ENCODE measurements at regions not wholly inside any gene's neighbourhood (a gene's known extent, or its start where the extent isn't known, plus 50 kb on each side); places are given as distances from the start of the nearest gene placed in this dataset.

DNA sequence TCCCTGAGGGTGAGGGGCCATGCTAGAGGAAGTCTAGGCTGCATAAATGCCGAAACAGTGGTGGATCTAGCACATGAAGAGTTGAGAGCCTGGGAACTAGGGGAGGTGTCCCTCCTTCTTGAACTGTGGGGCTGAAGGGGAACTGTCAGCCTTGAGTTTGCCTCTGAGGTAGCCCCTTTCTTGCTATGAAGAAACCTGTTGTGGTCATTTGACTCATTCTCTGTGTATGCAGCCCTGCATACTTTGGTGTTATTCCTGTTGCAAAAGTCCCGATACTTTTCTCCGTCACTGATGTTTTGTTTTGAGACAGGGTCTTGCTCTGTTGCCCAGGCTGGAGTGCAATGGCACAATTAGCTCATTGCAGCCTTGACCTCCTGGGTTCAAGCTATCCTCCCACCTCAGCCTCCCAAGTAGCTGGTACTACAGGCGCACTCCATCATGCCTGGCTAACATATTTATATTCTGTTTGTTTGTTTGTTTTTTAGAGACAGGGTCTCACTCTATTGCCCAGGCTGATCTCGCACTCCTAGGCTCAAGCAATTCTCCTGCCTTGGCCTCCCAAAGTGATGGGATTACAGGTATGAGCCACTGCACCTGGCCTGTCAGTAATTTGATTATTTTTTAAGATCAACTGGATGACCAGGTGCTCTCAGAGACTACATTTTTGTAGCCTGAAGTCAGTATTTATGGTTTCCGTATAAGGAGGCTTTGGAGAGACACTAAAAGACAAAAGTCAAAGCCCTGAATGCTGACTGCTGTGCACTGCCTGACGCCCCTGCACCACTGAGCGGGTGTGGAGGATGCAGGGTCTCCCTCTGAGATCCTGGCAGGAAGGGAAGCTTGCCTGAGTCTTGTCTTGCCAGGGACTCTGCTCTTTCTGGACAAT lies 86.2 kb upstream of the KCNK12 start:
- no peak for DNase-seq
- in situ Hi-C loops (cut with HindIII; ENCODE audit: low pct_ligation_motif_present, low pct_unique_long_range_greater_than_20kb, low sequenced_read_pairs) = no loop called here

DNA sequence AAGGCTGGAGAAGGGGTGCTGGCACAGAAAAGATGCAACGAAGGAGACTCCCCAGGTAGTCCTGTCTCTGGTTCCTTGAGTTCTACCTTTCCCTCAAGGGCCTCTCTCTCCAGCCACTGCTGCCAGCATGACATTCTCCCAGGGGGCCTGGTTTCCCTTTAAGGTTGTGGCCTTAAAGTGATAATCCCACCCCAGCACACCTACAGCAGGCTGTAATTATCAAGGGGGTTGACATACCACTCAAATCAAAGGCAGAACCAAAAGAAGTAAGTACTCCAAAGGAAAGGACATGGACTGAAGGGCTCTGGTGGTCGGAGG lies 84.7 kb upstream of the KCNK12 start:
- in situ Hi-C loops (cut with HindIII; ENCODE audit: low pct_ligation_motif_present, low pct_unique_long_range_greater_than_20kb, low sequenced_read_pairs) = no loop called here
- no peak for DNase-seq

DNA sequence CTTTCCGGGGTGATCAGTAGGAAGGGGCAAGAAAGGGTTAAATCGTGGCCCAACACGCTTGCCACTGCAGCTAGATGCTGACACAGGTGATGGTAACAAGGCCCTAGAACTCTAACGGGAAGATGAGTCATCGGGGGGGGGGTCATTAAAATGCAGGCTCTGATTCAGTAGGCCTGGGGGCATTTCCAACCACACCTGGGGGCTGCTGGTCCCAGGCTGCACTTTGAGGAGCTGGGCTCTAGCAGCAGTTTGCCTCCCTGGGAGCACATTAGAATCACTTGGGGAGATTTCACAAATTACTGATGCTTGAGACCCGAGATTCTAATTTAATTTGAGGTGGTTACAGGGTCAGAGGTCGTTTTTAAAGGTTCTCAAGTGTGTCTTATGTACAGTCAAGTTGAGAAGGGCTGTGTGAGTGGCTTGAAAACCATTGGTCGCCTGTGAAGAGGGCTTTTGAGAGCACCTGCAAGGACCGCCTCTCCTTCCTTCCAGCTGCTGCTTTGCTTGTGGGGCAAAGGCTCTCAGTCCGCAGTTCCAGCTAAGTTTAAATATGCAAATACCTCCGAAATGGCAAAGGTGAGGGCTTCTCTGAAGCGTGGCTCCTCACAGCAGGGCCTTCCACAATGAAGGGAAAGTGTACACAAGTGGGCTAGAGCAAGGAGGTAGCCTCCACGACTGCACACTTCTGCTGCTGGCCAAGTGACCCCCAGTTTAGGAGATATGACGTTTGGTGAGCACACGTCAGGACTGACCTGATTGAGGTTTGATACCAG lies 84.2 kb upstream of the KCNK12 start:
- DNase-seq = no peak
- in situ Hi-C loops (cut with HindIII; ENCODE audit: low pct_ligation_motif_present, low pct_unique_long_range_greater_than_20kb, low sequenced_read_pairs) = no loop called here

DNA sequence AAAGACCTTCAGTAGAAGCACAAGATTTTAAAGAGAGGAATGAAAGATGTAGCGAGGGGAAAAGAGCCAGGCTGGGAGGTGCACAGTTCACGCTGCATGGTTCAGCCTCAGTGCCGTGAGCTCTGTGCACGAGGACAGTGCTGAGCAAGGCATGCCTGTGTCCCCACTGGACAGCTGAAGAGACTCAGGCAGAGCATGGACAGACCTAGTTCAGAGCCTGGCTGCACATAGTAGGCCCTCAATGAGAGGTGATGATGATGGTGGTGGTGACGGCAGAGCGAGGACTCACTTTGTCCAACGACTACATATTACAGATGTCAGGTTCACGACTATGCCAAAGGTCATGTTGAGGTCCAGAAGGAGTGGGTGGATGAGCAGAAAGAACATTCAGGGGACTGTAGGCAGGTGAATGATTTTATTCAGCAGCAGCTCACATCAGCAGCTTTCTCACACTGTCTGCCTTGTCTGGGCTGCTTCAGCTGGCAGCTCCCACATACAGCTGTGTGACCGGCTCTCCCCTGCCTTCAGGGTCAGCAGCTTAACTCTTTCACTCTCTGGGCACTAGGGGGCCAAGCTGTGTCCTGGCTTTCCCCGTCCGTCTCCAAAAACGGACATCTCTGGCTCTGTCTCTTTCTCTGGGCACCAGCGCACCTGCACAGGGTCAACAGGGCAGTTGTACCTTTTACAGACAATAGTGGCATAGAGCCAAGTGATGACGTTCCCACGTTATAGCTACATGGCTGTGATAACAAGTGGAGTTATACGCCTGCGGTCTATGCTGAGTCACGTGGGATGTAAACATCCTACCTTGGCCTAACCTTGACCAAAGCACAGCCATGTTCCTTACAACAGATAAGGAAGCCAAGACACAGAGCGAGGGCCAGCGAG lies 83.4 kb upstream of the KCNK12 start:
- no peak for DNase-seq
- in situ Hi-C loops (cut with HindIII; ENCODE audit: low pct_ligation_motif_present, low pct_unique_long_range_greater_than_20kb, low sequenced_read_pairs) = no loop called here

DNA sequence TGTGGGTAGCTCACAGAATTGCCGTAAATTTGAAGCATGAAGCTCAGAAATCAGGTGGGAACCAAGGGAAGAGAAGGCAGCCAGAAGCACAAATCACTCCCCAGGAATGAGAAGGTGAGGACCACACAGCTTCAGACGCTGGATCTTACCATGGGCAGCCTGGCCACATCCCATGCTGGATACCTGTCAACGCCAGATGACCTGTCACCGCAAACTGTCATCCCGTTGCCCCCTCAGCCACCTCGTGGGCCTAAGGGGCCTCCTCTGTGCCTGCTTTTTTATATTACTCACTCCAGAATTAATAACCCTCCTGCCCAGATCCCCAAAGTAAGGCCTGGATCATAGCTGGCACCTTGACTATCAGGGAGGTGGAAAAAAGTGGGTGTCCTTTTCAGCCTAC lies 82.3 kb upstream of the KCNK12 start:
- DNase-seq = no peak
- in situ Hi-C loops (cut with HindIII; ENCODE audit: low pct_ligation_motif_present, low pct_unique_long_range_greater_than_20kb, low sequenced_read_pairs) = no loop called here

DNA sequence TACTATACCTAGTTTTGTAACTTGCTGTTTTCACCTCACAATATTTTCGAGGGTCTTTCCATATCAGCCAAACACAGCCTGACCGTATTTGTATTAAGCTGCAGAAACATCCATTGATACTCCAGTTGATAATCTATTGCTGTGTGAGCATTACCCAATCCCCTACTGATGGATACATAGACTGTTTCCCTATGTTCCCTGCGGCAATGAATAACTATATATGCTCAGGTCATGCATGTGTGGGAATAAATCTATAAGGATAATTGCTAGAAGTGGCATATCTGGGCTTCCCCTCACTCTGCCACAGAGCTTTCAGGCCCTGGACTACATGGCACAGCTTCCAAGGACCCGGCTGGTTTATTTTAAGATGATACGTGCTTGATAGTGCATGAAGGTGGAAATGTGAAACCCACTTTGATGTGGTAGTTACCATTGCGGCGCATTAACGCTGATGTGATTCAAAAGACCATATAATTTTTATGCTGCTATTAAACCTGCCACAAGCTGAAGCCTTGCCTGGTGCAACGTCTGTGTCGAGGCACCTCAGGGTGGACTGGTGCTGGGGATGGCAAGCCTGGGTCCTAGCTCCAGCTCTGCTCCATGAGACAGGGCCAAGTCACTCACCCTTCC lies 81.4 kb upstream of the KCNK12 start:
- in situ Hi-C loops (cut with HindIII; ENCODE audit: low pct_ligation_motif_present, low pct_unique_long_range_greater_than_20kb, low sequenced_read_pairs) = no loop called here
- no peak for DNase-seq

DNA sequence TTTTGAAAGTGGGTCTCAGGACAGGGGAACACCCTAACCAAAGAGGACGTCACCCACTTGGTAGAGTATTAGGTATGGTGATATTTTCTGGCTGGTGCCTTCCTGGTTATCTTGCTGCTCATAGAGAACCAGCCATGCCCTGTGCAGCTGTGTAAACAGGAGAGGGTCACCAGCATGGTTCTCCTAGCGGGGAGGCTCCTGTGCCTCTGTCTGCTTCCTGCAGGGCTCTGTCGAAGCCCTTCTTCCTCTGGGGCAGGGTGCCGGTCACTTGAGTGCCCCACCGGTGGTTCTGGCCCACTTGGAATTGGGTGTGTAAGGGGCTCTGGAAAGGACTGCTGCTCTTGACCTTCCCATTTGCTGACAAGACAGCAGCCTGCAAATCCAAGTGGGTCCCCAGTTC lies 80.5 kb upstream of the KCNK12 start:
- DNase-seq = no peak
- in situ Hi-C loops (cut with HindIII; ENCODE audit: low pct_ligation_motif_present, low pct_unique_long_range_greater_than_20kb, low sequenced_read_pairs) = no loop called here

DNA sequence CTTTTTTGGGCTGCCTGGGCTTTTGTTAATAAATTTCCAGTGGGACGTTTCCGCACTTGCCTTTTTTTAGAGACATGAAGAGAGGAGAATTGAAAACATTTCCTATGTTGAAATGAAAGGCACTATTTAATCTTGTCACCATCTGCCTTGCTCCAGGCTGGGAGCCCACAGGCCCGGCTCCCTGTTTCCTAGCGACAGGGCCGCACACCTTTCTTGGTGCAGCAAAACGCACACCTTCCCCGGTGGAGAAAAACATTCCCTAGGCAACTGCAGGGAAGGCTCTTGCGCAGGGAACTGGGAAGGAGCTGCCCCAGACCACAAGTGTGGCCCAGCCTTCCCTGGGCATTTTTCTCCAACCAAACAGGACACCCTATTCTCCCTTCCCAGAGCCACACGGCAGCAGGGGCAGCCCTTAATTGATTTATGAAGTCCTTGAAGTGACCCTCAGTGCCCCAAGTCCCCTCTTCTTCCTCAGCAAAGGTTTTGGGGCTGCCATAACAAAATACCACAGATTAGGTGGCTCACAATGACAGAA lies 79.3 kb upstream of the KCNK12 start:
- in situ Hi-C loops (cut with HindIII; ENCODE audit: low pct_ligation_motif_present, low pct_unique_long_range_greater_than_20kb, low sequenced_read_pairs) = no loop called here
- DNase-seq = no peak

DNA sequence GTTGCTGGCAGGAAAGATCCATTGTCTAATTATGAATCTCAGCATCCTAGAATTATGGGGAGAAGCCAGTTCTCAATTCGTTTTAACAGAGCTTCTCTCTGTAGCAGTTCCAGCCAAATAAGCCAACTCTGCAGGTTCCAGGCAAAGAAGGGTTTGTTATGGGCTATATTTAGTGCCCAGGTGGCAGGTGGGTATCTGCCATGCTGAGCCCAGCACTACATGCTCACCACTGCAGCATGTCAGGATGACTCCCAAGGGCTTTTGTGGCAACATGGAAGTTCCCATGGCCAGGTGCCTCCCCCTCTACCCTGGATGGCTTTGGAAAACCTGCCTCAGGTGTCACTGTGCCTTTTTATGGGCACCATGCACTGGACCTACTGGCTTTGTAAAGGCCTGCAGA lies 74.5 kb upstream of the KCNK12 start:
- DNase-seq = no peak

DNA sequence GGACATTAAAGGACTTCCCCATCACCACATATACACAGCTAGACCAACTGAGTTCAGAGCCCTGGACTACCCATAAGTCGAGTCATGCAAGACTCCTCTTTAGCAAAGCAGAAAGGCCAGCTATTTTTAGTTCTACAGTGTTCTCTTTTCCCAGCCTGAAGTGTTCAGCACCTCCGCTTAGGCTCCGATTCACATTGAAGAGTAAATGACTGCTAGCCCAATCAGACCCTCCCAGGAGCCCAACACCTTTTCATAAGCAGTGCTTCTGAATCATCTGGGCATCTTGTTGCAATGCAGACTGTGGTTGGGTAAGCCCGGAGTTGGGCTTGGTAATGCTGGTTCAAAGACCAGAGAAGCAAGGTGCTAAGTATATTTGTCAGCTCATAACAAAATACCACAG lies 73.6 kb upstream of the KCNK12 start:
- in situ Hi-C loops (cut with HindIII; ENCODE audit: low pct_ligation_motif_present, low pct_unique_long_range_greater_than_20kb, low sequenced_read_pairs) = no loop called here
- no peak for DNase-seq

More for the DNA sequence above, 74.5 kb upstream of the KCNK12 start:
- in situ Hi-C loops (cut with HindIII; ENCODE audit: low pct_ligation_motif_present, low pct_unique_long_range_greater_than_20kb, low sequenced_read_pairs) = no loop called here

DNA sequence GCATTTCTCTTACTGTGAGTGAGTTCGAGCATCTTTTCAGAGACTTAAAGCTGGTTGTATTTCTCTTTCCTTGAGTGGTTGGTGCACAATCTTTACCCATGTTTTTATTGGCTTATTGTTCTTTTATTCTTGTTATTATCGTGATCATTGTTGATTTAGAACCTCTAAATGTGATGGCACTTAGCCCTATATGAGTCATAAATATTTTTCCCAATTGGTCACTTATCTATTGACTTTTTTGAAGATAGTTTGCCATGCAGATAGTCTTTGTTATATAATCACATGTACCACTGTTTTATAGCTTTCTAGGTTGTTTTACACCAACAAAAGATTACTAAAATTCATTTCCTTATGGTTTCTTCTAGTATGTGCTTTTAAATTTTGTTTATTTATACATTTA lies 70.6 kb upstream of the KCNK12 start:
- in situ Hi-C loops (cut with HindIII; ENCODE audit: low pct_ligation_motif_present, low pct_unique_long_range_greater_than_20kb, low sequenced_read_pairs) = no loop called here
- no peak for DNase-seq

DNA sequence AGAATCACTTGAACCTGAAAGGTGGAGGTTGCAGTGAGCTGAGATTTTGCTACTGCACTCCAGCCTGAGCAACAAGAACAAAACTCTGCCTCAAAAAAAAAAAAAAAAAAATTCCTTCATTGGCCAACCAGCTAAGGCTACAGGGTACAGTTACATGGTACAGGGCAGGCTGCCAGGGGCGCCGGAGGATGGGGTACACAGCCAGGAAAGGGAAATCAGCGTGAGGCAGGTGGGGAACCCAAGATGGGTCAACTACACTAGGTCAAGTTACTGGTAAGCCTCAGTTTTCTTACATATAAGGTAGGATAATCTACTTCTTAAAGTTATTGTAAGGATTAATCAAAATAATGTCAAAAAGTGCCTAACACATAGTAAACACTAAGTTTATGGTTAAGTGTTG lies 69.6 kb upstream of the KCNK12 start:
- no peak for DNase-seq
- in situ Hi-C loops (cut with HindIII; ENCODE audit: low pct_ligation_motif_present, low pct_unique_long_range_greater_than_20kb, low sequenced_read_pairs) = no loop called here

DNA sequence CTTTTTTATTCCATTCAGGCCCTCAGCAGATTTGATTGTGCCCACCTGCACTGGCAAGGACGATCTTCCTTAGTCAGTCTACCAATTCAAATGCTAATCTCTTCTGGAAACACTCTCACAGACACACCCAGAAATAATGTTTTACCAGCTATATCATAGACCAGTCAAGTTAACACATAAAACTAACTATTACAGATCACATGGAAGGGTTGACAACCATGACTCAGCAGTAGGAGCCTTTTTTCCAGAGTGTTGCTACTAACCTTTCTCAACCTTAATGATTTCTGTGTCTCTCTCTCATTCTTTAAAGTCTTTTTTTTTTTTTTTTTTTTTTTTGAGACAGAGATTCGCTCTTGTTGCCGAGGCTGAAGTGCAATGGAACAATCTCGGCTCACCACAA lies 68.7 kb upstream of the KCNK12 start:
- in situ Hi-C loops (cut with HindIII; ENCODE audit: low pct_ligation_motif_present, low pct_unique_long_range_greater_than_20kb, low sequenced_read_pairs) = no loop called here
- DNase-seq = no peak

DNA sequence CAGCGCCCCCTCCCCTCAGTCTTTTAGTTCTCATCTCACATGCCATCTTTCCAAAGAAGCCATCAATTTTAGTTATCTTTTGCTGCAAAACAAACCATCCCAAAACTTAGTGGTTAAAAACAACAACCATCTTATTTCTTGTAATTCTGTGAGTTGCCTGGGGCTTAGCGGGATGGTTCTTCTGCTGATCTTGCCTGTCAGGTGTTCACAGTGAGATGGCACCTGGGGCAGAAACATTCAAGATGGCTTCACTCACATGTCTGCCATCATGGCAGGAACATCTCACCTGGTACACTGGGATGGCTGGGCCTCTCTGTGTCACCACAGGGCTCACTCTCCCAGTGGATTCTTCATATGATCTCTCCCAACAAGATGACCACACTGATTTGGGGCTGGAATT lies 67.6 kb upstream of the KCNK12 start:
- in situ Hi-C loops (cut with HindIII; ENCODE audit: low pct_ligation_motif_present, low pct_unique_long_range_greater_than_20kb, low sequenced_read_pairs) = no loop called here
- DNase-seq = no peak

DNA sequence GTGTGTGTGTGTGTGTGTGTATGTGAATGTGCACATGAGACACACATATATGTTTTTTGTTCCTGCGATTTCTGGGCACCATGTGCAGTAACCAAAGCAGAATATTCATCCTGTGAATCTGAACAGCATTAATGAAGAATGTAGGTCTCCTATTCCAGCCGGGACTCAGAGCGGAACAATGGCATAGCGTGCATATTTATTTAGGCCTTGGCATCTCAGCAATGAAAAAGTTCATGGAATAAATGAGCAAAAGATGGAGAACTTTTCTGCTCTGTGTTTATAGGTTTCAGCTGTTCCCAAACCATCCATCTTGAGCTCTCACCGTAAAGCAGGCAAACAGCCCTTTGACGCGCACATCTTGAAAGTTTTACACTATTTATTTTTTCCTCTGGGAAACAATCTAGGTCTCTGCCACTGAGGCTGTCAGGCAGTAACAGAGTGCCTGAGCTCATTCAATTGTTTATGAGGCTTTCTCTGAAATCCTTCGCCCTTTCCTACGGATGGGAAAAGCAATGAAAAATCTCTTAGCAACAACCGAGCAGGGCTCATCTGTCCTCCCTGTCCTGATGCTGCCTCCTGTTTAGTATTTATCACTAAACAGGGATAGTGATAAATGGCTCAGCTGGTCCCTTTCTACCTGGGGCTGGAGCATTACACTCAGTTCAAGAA lies 65.9 kb upstream of the KCNK12 start:
- in situ Hi-C loops (cut with HindIII; ENCODE audit: low pct_ligation_motif_present, low pct_unique_long_range_greater_than_20kb, low sequenced_read_pairs) = no loop called here
- DNase-seq = no peak

DNA sequence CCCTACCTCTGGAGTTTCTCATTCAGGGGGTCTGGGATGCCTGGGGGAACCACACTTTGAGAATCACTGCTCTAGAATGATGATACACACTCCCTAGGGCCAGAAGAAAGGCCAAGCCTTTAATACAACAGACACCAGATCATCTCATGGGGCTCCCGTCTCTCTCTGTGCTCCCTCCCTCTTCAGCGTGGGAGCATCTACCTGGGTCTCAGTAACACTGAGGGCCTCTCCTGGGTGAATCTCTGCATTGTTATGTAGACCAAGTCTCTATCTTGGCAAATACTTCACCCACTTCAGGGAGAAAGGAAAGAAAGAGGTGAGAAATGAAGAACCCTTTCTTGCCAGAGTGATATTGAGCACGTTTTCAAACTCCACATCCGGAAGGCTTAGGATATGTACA lies 65.4 kb upstream of the KCNK12 start:
- DNase-seq = no peak
- in situ Hi-C loops (cut with HindIII; ENCODE audit: low pct_ligation_motif_present, low pct_unique_long_range_greater_than_20kb, low sequenced_read_pairs) = no loop called here

DNA sequence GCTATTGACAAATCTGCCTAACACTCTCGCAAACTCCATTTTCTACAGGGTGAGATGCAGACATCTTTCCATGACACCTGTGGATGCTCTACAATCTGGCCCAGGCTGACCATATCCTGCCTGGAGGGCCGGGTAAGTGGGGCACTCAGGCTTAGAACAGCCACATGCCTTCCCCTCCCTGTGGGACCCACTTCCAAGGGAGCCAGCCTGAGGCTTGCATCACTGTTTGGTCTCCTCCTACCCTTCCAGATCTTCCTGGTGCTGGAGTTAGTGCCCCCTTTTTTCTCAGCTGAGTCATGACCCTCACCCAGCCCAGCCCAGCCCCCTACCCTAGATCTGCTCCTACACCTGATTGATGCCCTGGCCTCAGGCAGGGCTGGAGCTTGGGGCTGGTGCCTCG lies 62.0 kb upstream of the KCNK12 start:
- in situ Hi-C loops (cut with HindIII; ENCODE audit: low pct_ligation_motif_present, low pct_unique_long_range_greater_than_20kb, low sequenced_read_pairs) = no loop called here
- DNase-seq = no peak

DNA sequence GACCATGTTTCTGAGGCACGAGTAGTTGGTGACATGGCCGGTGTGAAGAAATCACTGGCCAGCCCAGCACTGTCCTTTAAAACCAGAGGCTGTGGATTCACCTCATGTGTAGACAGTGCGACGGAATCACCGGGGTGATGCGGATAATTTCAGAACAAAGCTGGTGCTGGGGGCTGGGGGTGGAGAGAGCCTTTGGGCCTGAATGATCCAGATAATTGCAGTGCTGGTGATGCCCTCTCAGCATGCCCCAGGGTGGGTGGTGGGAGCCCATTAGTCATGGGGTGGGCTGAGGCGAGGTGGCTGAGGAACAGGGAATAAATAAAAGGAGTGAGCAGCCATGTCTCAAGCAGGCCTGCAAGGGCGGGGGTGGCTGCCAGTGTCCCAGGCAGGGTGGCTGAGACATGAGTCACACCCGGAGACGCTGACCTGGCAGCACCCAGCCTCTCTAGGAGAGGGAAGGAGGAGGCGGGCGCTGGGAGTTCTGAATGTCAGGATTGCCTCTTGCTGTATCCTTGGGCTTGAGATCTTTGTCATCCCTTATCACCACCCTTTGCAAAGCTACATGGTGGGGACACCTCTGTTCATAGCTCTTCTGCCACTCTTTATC lies 61.1 kb upstream of the KCNK12 start:
- in situ Hi-C loops (cut with HindIII; ENCODE audit: low pct_ligation_motif_present, low pct_unique_long_range_greater_than_20kb, low sequenced_read_pairs) = no loop called here
- peak; percentile 79 for DNase-seq

Measured in ACHN (cell line).